ENCODE measurements at regions not wholly inside any gene's neighbourhood (a gene's known extent, or its start where the extent isn't known, plus 50 kb on each side); places are given as distances from the start of the nearest gene placed in this dataset.

DNA sequence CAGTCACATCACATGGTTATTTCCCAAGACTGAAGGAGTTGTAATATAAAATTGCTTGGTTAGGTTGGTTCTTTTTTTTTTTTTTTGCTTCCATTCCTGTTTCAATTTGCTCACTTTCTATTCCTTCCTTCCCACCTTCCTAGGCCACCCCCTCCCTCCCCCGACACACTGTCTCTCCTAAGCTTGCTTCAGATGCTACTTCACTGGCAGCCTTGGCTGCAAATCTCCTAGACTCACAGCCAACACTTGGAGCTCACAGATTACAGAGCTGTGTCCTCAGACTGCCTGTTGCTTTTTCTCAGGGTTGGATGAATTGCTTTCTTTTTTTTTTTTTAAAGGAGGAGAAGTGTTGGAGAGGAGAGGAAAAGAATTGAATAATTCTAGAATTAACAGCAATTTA is 77.3 kb upstream of the GRIN2B start:
- no peak overlapping the region for H3K4me3 ChIP-seq (replicated peaks; ENCODE audit: insufficient read depth, low read length)
- no peak for TF ChIP-seq POLR2AphosphoS5 (IDR thresholded peaks at IDR 0.05; ENCODE audit: low read depth)
- TF ChIP-seq, protein P1, sequence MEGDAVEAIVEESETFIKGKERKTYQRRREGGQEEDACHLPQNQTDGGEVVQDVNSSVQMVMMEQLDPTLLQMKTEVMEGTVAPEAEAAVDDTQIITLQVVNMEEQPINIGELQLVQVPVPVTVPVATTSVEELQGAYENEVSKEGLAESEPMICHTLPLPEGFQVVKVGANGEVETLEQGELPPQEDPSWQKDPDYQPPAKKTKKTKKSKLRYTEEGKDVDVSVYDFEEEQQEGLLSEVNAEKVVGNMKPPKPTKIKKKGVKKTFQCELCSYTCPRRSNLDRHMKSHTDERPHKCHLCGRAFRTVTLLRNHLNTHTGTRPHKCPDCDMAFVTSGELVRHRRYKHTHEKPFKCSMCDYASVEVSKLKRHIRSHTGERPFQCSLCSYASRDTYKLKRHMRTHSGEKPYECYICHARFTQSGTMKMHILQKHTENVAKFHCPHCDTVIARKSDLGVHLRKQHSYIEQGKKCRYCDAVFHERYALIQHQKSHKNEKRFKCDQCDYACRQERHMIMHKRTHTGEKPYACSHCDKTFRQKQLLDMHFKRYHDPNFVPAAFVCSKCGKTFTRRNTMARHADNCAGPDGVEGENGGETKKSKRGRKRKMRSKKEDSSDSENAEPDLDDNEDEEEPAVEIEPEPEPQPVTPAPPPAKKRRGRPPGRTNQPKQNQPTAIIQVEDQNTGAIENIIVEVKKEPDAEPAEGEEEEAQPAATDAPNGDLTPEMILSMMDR (IDR thresholded peaks at IDR 0.05; ENCODE audit: insufficient read depth, low read length) = no peak
- TF ChIP-seq GABPA (IDR thresholded peaks at IDR 0.05; ENCODE audit: low read depth) = no peak
- TF ChIP-seq, protein P2, sequence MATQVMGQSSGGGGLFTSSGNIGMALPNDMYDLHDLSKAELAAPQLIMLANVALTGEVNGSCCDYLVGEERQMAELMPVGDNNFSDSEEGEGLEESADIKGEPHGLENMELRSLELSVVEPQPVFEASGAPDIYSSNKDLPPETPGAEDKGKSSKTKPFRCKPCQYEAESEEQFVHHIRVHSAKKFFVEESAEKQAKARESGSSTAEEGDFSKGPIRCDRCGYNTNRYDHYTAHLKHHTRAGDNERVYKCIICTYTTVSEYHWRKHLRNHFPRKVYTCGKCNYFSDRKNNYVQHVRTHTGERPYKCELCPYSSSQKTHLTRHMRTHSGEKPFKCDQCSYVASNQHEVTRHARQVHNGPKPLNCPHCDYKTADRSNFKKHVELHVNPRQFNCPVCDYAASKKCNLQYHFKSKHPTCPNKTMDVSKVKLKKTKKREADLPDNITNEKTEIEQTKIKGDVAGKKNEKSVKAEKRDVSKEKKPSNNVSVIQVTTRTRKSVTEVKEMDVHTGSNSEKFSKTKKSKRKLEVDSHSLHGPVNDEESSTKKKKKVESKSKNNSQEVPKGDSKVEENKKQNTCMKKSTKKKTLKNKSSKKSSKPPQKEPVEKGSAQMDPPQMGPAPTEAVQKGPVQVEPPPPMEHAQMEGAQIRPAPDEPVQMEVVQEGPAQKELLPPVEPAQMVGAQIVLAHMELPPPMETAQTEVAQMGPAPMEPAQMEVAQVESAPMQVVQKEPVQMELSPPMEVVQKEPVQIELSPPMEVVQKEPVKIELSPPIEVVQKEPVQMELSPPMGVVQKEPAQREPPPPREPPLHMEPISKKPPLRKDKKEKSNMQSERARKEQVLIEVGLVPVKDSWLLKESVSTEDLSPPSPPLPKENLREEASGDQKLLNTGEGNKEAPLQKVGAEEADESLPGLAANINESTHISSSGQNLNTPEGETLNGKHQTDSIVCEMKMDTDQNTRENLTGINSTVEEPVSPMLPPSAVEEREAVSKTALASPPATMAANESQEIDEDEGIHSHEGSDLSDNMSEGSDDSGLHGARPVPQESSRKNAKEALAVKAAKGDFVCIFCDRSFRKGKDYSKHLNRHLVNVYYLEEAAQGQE (IDR thresholded peaks at IDR 0.05; ENCODE audit: insufficient replicate concordance, low read depth) = no peak
- no peak for TF ChIP-seq SPI1 (IDR thresholded peaks at IDR 0.05; ENCODE audit: borderline replicate concordance, low read depth)
- DNase-seq (ENCODE audit: low read depth in 1 of 2, low spot score in 1 of 2) = no peak

GRCh38 chr12:14059548-14059947 is 78.1 kb upstream of the GRIN2B start:
- DNase-seq (ENCODE audit: low read depth in 1 of 2, low spot score in 1 of 2) = no peak
- H3K27ac ChIP-seq (replicated peaks) = no peak overlapping the region
- TF ChIP-seq GABPA (IDR thresholded peaks at IDR 0.05; ENCODE audit: low read depth) (no peak), POLR2AphosphoS5 (IDR thresholded peaks at IDR 0.05; ENCODE audit: low read depth) (no peak), SPI1 (IDR thresholded peaks at IDR 0.05; ENCODE audit: borderline replicate concordance, low read depth) (no peak)
- TF ChIP-seq, protein P1 (IDR thresholded peaks at IDR 0.05; ENCODE audit: insufficient read depth, low read length) = no peak
- no peak overlapping the region for H3K4me3 ChIP-seq (replicated peaks; ENCODE audit: insufficient read depth, low read length)
- H3K27me3 ChIP-seq (ENCODE audit: insufficient read depth, poor library complexity, severe bottlenecking) = no peaks in the 10 kb centered on the region

More for the DNA sequence above, 77.3 kb upstream of the GRIN2B start:
- no peak overlapping the region for H3K27ac ChIP-seq (replicated peaks)
- no peaks in the 10 kb centered on the region for H3K27me3 ChIP-seq (ENCODE audit: insufficient read depth, poor library complexity, severe bottlenecking)

GRCh38 chr12:14065616-14066015 is 84.2 kb upstream of the GRIN2B start:
- no peak overlapping the region for H3K4me3 ChIP-seq (replicated peaks; ENCODE audit: insufficient read depth, low read length)
- peaks cover 2% of the 10 kb centered on the region for H3K27me3 ChIP-seq (ENCODE audit: insufficient read depth, poor library complexity, severe bottlenecking)
- H3K27ac ChIP-seq (replicated peaks) = no peak overlapping the region
- TF ChIP-seq, protein P2 (IDR thresholded peaks at IDR 0.05; ENCODE audit: insufficient replicate concordance, low read depth) = no peak
- TF ChIP-seq POLR2AphosphoS5 (IDR thresholded peaks at IDR 0.05; ENCODE audit: low read depth) = no peak
- no peak for TF ChIP-seq GABPA (IDR thresholded peaks at IDR 0.05; ENCODE audit: low read depth)
- DNase-seq (ENCODE audit: low read depth in 1 of 2, low spot score in 1 of 2) = no peak

DNA sequence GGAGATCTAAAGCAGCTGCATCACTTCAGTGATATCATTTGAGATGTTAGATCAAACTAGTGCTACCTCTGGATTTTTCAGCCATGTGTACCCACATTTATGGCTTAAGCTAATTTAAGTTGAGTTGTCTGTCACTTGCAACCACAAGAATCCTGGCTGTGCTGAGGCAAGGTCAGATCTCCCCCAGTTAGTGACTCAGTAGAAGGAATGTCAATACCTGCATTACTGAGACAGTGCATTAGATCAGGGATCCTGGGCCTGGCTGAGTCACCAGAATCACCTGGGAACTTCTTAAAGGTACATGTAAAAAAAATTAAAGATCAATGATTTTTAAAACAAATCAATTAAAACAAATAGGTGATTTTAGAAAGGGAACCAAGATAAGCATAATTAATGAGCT is 84.6 kb upstream of the GRIN2B start:
- Histone ChIP-seq H3K4me3 (replicated peaks; ENCODE audit: insufficient read depth, low read length) (no peak overlapping the region), H3K27ac (replicated peaks) (no peak overlapping the region), H3K27me3 (ENCODE audit: insufficient read depth, poor library complexity, severe bottlenecking) (peaks cover 2% of the 10 kb centered on the region)
- DNase-seq (ENCODE audit: low read depth in 1 of 2, low spot score in 1 of 2) = no peak
- TF ChIP-seq GABPA (IDR thresholded peaks at IDR 0.05; ENCODE audit: low read depth) = no peak

GRCh38 chr12:14068961-14069360 is 87.6 kb upstream of the GRIN2B start:
- Histone ChIP-seq H3K4me3 (replicated peaks; ENCODE audit: insufficient read depth, low read length) (no peak overlapping the region), H3K27me3 (ENCODE audit: insufficient read depth, poor library complexity, severe bottlenecking) (peaks cover 2% of the 10 kb centered on the region), H3K27ac (replicated peaks) (no peak overlapping the region)
- TF ChIP-seq, protein P2 (IDR thresholded peaks at IDR 0.05; ENCODE audit: insufficient replicate concordance, low read depth) = no peak
- TF ChIP-seq GABPA (IDR thresholded peaks at IDR 0.05; ENCODE audit: low read depth) (no peak), SPI1 (IDR thresholded peaks at IDR 0.05; ENCODE audit: borderline replicate concordance, low read depth) (no peak), POLR2AphosphoS5 (IDR thresholded peaks at IDR 0.05; ENCODE audit: low read depth) (no peak)
- TF ChIP-seq, protein P1 (IDR thresholded peaks at IDR 0.05; ENCODE audit: insufficient read depth, low read length) = no peak
- DNase-seq (ENCODE audit: low read depth in 1 of 2, low spot score in 1 of 2) = no peak
